K562 (cell line): ENCODE measurements at regions not wholly inside any gene's neighbourhood (a gene's known extent, or its start where the extent isn't known, plus 50 kb on each side); places are given as distances from the start of the nearest gene placed in this dataset.

Experiments used
- ATAC-seq: fragments of 200-7000 bp; cut with Tn5 transposase; 3 replicates; pipeline ENCODE4 v1.9.1; 2020; ENCODE audit warnings: moderate library complexity
- BruUV-seq: library from RNA; stranded (reverse); fragments of 400-500 nt; replicated peaks from 2 replicates; lab custom pipeline; 2021; lab: Mats Ljungman, UMichigan
- CTCF ChIA-PET: fragments of 300-600 bp; formaldehyde crosslinking; extraction: SDS; loops from one replicate; lab custom pipeline; 2021; ENCODE audit warnings: low intra/inter-chr PET ratio; lab: Yijun Ruan, JAX
- POLR2A ChIA-PET: fragments of 300-600, 350-650 bp; sonication (Branson Sonifier 250); formaldehyde crosslinking; extraction: SDS; loops from one replicate; lab custom pipeline; 2021; ENCODE audit warnings: antibody characterized with exemption, inconsistent platforms; lab: Yijun Ruan, JAX
- DNase-seq, 4 experiments: peaks; one replicate each; pipeline versions ENCODE4 v3.0.0 to v3.0.0-alpha.2; 2011 to 2018; ENCODE audit warnings: low spot score in 3 of 4, mixed read lengths in 3 of 4; ENCODE audit errors: extremely low read depth in 1 of 4
- FAIRE-seq: peaks from 2 replicates; lab custom pipeline; 2011; peaks lifted over from hg19 to GRCh38; lab: Jason Lieb, UNC
- H2AFZ ChIP-seq: 2 replicates; pipeline ENCODE4 v1.6.0; 2011; ENCODE audit warnings: low read depth, low read length, control low read depth, inconsistent platforms
- H3K27ac ChIP-seq: fragments of 200-600 bp; 3 replicates; pipeline ENCODE4 v1.8.0; 2011; ENCODE audit warnings: low read depth, mild to moderate bottlenecking, control low read depth, inconsistent platforms, low read length, moderate library complexity, mixed read lengths; ENCODE audit errors: extremely low read depth
- H3K27me3 ChIP-seq, 2 experiments: fragments of 300-600 bp in 1 of 2; 2 replicates in 1 of 2; 3 replicates in 1 of 2; pipeline versions ENCODE4 v1.6.0 to v1.8.0; 2011; ENCODE audit warnings: inconsistent platforms in 2 of 2, low read length in 2 of 2, mild to moderate bottlenecking in 1 of 2, mixed read lengths in 1 of 2, moderate library complexity in 1 of 2; ENCODE audit not compliant: control insufficient read depth in 2 of 2, insufficient read depth in 2 of 2
- H3K36me3 ChIP-seq: fragments of 300-600 bp; 3 replicates; pipeline ENCODE4 v1.8.0; 2011; ENCODE audit warnings: mild to moderate bottlenecking, low read length, inconsistent platforms; ENCODE audit not compliant: control insufficient read depth, insufficient read depth
- H3K4me1 ChIP-seq, 2 experiments: fragments of 200-600 bp in 1 of 2; replicated peaks in 1 of 2; 2 replicates in 1 of 2; 3 replicates in 1 of 2; pipeline versions ENCODE4 v1.5.1 to v1.8.0; 2011; ENCODE audit warnings: inconsistent platforms in 2 of 2, low read length in 2 of 2, mild to moderate bottlenecking in 1 of 2, mixed read lengths in 1 of 2, moderate library complexity in 1 of 2; ENCODE audit not compliant: control insufficient read depth in 2 of 2, insufficient read depth in 2 of 2
- H3K4me2 ChIP-seq: 2 replicates; pipeline ENCODE4 v1.6.1; 2011; ENCODE audit warnings: low read length, control low read depth, inconsistent platforms, mixed read lengths; ENCODE audit not compliant: insufficient read depth
- H3K4me3 ChIP-seq: fragments of 200-600 bp; sonication (generic), shearing (Covaris generic); 2 replicates; pipeline ENCODE4 v1.5.1; 2016; ENCODE audit warnings: control low read depth, inconsistent platforms
- H3K79me2 ChIP-seq: fragments of 200-600 bp; 3 replicates; pipeline ENCODE4 v1.8.0; 2011; ENCODE audit warnings: low read length, inconsistent platforms; ENCODE audit not compliant: control insufficient read depth, insufficient read depth
- H3K9ac ChIP-seq, 2 experiments: 2 replicates each; pipeline versions ENCODE4 v1.6.0 to v1.6.1; 2011; ENCODE audit warnings: low read depth in 2 of 2, low read length in 2 of 2, control low read depth in 1 of 2, inconsistent platforms in 1 of 2, mild to moderate bottlenecking in 1 of 2, mixed read lengths in 1 of 2; ENCODE audit not compliant: insufficient read depth in 1 of 2
- H3K9me1 ChIP-seq: one replicate; pipeline ENCODE4 v1.6.0; 2011; ENCODE audit warnings: inconsistent platforms, mild to moderate bottlenecking, low read length, moderate library complexity; ENCODE audit not compliant: control insufficient read depth, insufficient read depth
- H3K9me3 ChIP-seq: replicated peaks from 2 replicates; pipeline ENCODE4 v1.5.1; 2011; ENCODE audit warnings: low read depth, low read length, inconsistent platforms; ENCODE audit not compliant: control insufficient read depth, insufficient read depth
- H4K20me1 ChIP-seq: replicated peaks from 2 replicates; pipeline ENCODE4 v1.6.1; 2011; ENCODE audit warnings: low read length, inconsistent platforms, mixed read lengths; ENCODE audit not compliant: control insufficient read depth, insufficient read depth
- AFF4 ChIP-seq: sonication (generic); formaldehyde crosslinking; IDR thresholded peaks from 2 replicates; pipeline ENCODE4 v1.8.0; 2023; ENCODE audit warnings: mild to moderate bottlenecking, missing genetic modification reagents
- CGGBP1 ChIP-seq: fragments of 250-450 bp; sonication (Bioruptor Pico); IDR thresholded peaks from 2 replicates; pipeline ENCODE4 v1.9.0; 2021; ENCODE audit warnings: mild to moderate bottlenecking
- DNMT1 ChIP-seq: fragments of 450-650 bp; IDR thresholded peaks from 2 replicates; pipeline ENCODE4 v1.6.1; 2016; ENCODE audit warnings: antibody characterized with exemption, mild to moderate bottlenecking
- E4F1 ChIP-seq: fragments of 250-450 bp; sonication (Bioruptor Pico); IDR thresholded peaks from 2 replicates; pipeline ENCODE4 v1.5.0; 2021; ENCODE audit warnings: mild to moderate bottlenecking, borderline replicate concordance
- EZH2 ChIP-seq: IDR thresholded peaks from 2 replicates; pipeline ENCODE4 v1.6.1; 2012; ENCODE audit warnings: low read depth, mild to moderate bottlenecking, inconsistent platforms, low read length, borderline replicate concordance
- MBD1 ChIP-seq: fragments of 250-450 bp; sonication (Bioruptor Pico); IDR thresholded peaks from 2 replicates; pipeline ENCODE4 v1.8.0; 2022; ENCODE audit warnings: inconsistent platforms
- PHB ChIP-seq: fragments of 250-450 bp; sonication (Bioruptor Pico); IDR thresholded peaks from 2 replicates; pipeline ENCODE4 v1.5.0; 2021
- ZBTB17 ChIP-seq: fragments of 450-650 bp; formaldehyde crosslinking; IDR thresholded peaks from 2 replicates; pipeline ENCODE4 v1.4.0; 2020; ENCODE audit warnings: mild to moderate bottlenecking
- ZNF707 ChIP-seq: fragments of 250-450 bp; sonication (Bioruptor Pico); conservative IDR thresholded peaks from 2 replicates; pipeline ENCODE4 v1.8.0; 2022; ENCODE audit warnings: inconsistent platforms, mild to moderate bottlenecking, moderate library complexity
- WGBS: fragments of 100-300 bp; shearing (Covaris generic); methylation state at CpG from one replicate; pipeline ENCODE4 v1.1.6; 2016; ENCODE audit warnings: low coverage, mixed read lengths; ENCODE audit not compliant: insufficient coverage; ENCODE audit errors: missing lambda C conversion rate; 5-methylcytosine and 5-hydroxymethylcytosine counted together
- in situ Hi-C: fragments of 300-500 bp; cut with MboI; formaldehyde crosslinking; loops from 4 replicates; pipeline ENCODE4 v1.15.0; 2018; ENCODE audit warnings: inconsistent platforms, mixed read lengths
- intact Hi-C: fragments of 100-400 bp; cut with micrococcal nuclease; formaldehyde crosslinking; loops from 2 replicates; pipeline ENCODE4 v1.14.2; 2022

- no peak for TF ChIP-seq E4F1 (CRISPR knock-in tag)
- TF ChIP-seq, all 486 proteins: peak for 0
Observed at GRCh38 chr14:82420871-82421270, 887.2 kb upstream of the SEL1L start (continued).

- Histone ChIP-seq H2AFZ (no peak overlapping the region), H3K36me3 (no peaks in the 10 kb centered on the region), H3K79me2 (no peaks in the 10 kb centered on the region), H3K4me1 (no peaks in the 10 kb centered on the region), H3K27ac (no peak overlapping the region), H3K9ac (no peak overlapping the region), H3K9me1 (no peaks in the 10 kb centered on the region), H3K4me2 (no peak overlapping the region), H3K4me3 (no peak overlapping the region), H3K27me3 (no peaks in the 10 kb centered on the region), H4K20me1 (no peaks in the 10 kb centered on the region), H3K9me3 (no peaks in the 10 kb centered on the region)
- in situ Hi-C loops (no loop called here), intact Hi-C loops (no loop called here)
- DNase-seq, result no peak
- POLR2A ChIA-PET, result no interaction called here
- WGBS, result 0% methylated on average over 4 of the region's 4 CpGs
- no TSS peak for BruUV-seq
- CTCF ChIA-PET, result no interaction called here
- ATAC-seq, result no peak
- no peak for TF ChIP-seq CGGBP1
- TF ChIP-seq DNMT1, result no peak
- TF ChIP-seq PHB (CRISPR knock-in tag), result no peak
- TF ChIP-seq AFF4 (CRISPR knock-in tag), result no peak
- TF ChIP-seq EZH2, result no peak
- TF ChIP-seq MBD1 (CRISPR knock-in tag), result no peak
- TF ChIP-seq ZNF707 (CRISPR knock-in tag), result no peak
- no peak for TF ChIP-seq ZBTB17 (CRISPR knock-in tag)
- no peak for FAIRE-seq
Observed at GRCh38 chr14:82421286-82421685, 887.6 kb upstream of the SEL1L start.
